Fibroblast of the aortic adventitia (primary cell): ENCODE measurements at regions not wholly inside any gene's neighbourhood (a gene's known extent, or its start where the extent isn't known, plus 50 kb on each side); places are given as distances from the start of the nearest gene placed in this dataset.
"Not testable (repeated sequence)": the region's sequence is repeated elsewhere in the genome, so short reads cannot be mapped to it uniquely, and the experiment has no call there.

ENCODE experiments used
- DNase-seq: peaks from one replicate; pipeline ENCODE4 v3.0.0-alpha.2; 2010; ENCODE audit warnings: low read depth
- H3K4me3 ChIP-seq: 2 replicates; pipeline ENCODE4 v1.5.1; 2011; ENCODE audit warnings: low read depth, mild to moderate bottlenecking, control low read depth, low read length, moderate library complexity
- TF ChIP-seq, protein P1 (sequence below): IDR thresholded peaks from 2 replicates; pipeline ENCODE4 v1.5.1; 2011; ENCODE audit warnings: mild to moderate bottlenecking, low read length, control low read depth, inconsistent platforms; ENCODE audit not compliant: insufficient read depth

DNA sequence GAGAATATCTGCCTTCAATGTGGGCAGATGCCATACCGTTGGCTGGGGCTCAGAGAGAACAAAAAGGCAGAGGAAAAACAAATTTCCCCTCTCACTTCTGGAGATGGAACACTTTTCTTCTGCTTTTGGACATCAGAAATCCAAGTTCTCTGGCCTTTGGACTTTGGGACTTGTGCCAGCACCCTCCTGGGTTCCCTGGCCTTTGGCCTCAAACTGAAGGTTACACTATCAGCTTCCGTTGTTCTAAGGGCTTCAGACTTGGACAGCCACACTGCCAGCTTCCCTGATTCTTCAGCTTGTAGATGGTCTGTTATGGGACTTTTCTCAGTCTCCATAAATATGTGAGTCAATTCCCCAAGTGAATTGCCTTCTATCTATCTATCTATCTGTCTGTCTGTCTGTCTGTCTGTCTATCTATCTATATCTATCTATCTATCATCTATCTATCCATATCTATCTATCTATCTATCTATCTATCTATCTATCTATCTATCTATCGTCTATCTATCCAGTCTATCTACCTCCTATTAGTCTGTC is 778.1 kb upstream of the TMPRSS15 start:
- H3K4me3 ChIP-seq, result no peak overlapping the region
- no peak for DNase-seq
- TF ChIP-seq, protein P1, sequence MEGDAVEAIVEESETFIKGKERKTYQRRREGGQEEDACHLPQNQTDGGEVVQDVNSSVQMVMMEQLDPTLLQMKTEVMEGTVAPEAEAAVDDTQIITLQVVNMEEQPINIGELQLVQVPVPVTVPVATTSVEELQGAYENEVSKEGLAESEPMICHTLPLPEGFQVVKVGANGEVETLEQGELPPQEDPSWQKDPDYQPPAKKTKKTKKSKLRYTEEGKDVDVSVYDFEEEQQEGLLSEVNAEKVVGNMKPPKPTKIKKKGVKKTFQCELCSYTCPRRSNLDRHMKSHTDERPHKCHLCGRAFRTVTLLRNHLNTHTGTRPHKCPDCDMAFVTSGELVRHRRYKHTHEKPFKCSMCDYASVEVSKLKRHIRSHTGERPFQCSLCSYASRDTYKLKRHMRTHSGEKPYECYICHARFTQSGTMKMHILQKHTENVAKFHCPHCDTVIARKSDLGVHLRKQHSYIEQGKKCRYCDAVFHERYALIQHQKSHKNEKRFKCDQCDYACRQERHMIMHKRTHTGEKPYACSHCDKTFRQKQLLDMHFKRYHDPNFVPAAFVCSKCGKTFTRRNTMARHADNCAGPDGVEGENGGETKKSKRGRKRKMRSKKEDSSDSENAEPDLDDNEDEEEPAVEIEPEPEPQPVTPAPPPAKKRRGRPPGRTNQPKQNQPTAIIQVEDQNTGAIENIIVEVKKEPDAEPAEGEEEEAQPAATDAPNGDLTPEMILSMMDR, result no peak

DNA sequence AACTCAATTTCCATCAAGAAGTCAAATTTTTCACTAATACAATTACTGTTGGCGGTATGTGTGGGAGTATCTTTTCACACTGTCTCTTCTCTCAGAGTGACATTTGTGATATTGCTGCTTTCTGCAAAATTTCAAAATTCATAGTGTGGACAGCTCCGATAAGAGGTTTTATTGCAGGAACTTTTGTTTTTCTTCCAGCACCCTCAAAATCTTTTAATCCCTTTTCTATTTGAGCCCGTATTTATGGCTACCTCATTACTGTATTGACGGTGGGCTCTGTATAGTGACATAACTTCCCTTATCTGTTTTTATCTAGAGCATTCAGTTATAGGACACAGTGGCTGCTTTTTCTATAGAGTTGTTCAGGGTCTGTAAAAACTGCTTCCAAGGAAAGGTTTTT is 794.4 kb upstream of the TMPRSS15 start:
- TF ChIP-seq, protein P1, result no peak
- H3K4me3 ChIP-seq, result no peak overlapping the region
- no peak for DNase-seq

DNA sequence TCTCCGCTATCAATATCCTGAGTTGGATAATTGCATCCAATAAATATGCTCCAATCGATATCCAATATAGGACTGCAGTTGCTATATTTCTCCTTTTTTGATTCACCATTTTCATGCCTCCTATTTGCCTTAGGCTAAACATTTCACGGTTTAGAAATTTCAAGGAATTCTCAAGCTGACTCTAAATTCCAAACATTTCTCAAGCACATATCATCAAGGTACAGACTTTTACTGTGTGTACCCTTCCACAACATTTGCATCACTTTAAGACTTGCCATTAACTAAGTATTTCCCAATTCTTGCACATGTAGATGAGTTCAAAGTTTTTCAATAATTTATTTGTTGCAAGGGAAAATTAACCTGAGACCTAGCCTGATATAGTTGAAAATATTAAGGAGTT is 795.2 kb upstream of the TMPRSS15 start:
- TF ChIP-seq, protein P1, result no peak
- no peak overlapping the region for H3K4me3 ChIP-seq
- no peak for DNase-seq

DNA sequence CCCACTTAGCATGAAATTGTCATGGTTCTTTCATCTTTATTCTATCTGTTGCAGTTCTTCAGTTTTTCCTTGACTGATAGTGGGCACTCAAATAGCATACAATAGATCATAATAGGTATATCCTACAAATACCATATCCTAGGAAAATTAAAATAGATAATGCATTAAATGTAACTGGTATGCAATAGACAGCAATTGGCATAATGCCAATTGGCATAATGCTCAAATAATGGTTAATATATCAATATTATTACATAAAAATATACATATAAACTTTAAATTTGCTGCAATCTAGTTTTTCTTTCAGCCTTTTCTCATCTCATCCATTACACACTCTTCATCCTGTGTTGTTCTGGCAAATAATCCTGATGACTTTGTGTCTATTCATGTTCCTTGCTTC is 814.6 kb upstream of the TMPRSS15 start:
- no peak overlapping the region for H3K4me3 ChIP-seq
- TF ChIP-seq, protein P1, result no peak
- DNase-seq, result no peak

DNA sequence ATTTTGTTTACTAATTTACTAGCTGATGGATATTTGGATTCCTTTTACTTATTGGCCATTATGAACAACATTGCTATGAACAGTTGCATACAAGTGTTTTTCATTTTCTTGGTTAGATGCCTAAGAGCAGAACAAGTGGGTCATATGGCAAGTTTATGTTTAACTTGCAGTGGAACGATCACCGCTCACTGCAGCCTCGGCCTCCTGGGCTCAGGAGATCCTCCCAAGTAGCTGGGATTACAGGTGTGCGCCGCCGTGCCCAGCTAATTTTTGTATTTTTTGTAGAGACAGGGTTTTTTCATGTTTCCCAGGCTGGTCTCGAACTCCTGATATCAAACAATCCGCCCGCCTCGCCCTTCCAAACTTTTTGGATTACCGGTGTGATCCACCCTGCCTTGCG is 820.5 kb upstream of the TMPRSS15 start:
- DNase-seq, result no peak
- H3K4me3 ChIP-seq, result no peak overlapping the region
- TF ChIP-seq, protein P1, result no peak

DNA sequence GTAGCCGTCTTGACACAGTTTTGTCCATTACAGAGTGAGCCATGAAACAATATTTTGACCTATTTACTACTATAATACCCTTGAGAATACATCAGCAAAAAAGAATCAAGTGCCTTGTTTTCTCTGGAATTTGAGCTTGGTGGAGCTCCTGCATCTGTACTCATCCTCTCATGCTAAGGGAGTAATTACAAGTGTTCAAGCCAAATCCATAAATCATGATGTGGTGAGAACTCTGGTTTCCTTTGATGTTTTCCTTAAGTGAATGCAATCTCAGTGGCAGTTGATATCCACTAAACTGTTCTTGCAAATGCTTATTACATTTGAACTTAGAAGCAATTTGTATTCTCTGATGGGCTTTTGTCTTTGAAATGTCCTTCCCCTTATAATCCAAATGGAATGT is 824.6 kb upstream of the TMPRSS15 start:
- TF ChIP-seq, protein P1, result no peak
- H3K4me3 ChIP-seq, result no peak overlapping the region
- no peak for DNase-seq

DNA sequence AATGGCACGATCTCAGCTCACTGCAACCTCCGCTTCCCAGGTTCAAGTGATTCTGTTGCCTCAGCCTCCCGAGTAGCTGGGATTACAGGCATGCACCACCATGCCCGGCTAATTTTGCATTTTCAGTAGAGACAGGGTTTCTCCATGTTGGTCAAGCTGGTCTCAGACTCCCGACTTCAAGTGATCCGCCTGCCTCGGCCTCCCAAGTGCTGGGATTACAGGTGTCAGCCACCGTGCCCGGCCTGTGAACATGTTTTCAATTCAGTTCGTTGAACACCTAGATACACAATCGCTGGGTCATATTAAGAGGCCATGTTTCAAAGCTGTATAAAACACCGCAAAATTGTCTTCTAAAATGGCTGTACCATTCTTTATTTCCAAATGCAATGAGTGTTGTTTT is 830.3 kb upstream of the TMPRSS15 start:
- not testable (repeated sequence) for H3K4me3 ChIP-seq, DNase-seq
